Parathyroid adenoma (tissue), 2 donors: ENCODE measurements at regions not wholly inside any gene's neighbourhood (a gene's known extent, or its start where the extent isn't known, plus 50 kb on each side); places are given as distances from the start of the nearest gene placed in this dataset.

Source experiments
- H2AFZ ChIP-seq: fragments of 300-600 bp; sonication (generic); one replicate; pipeline ENCODE4 v1.7.0; 2017; ENCODE audit warnings: antibody characterized with exemption, mild to moderate bottlenecking
- H3K27ac ChIP-seq: fragments of 300-600 bp; sonication (generic); one replicate; pipeline ENCODE4 v1.7.0; 2017
- H3K27me3 ChIP-seq: fragments of 300-600 bp; sonication (generic); one replicate; pipeline ENCODE4 v1.7.0; 2017; ENCODE audit warnings: low read length; ENCODE audit not compliant: control insufficient read depth, insufficient read depth
- H3K36me3 ChIP-seq: fragments of 300-600 bp; sonication (generic); one replicate; pipeline ENCODE4 v1.7.0; 2017; ENCODE audit warnings: low read length; ENCODE audit not compliant: control insufficient read depth, insufficient read depth
- H3K4me1 ChIP-seq: fragments of 300-600 bp; sonication (generic); one replicate; pipeline ENCODE4 v1.7.0; 2017; ENCODE audit warnings: control low read depth
- H3K4me2 ChIP-seq: fragments of 300-600 bp; sonication (generic); one replicate; pipeline ENCODE4 v1.7.0; 2017; ENCODE audit warnings: low read length
- H3K4me3 ChIP-seq: fragments of 300-600 bp; sonication (generic); one replicate; pipeline ENCODE4 v1.7.0; 2017; ENCODE audit warnings: low read depth, low read length
- H3K79me2 ChIP-seq: fragments of 300-600 bp; sonication (generic); one replicate; pipeline ENCODE4 v1.7.0; 2017; ENCODE audit warnings: control low read depth
- H3K9ac ChIP-seq: fragments of 300-600 bp; sonication (generic); one replicate; pipeline ENCODE4 v1.7.0; 2017; ENCODE audit warnings: mild to moderate bottlenecking
- H3K9me3 ChIP-seq: fragments of 300-600 bp; sonication (generic); one replicate; pipeline ENCODE4 v1.7.0; 2017; ENCODE audit warnings: low read length; ENCODE audit not compliant: control insufficient read depth
- CTCF ChIP-seq: fragments of 300-600 bp; sonication (generic); IDR thresholded peaks from one replicate; pipeline ENCODE4 v1.7.0; 2017; ENCODE audit warnings: antibody characterized with exemption, mild to moderate bottlenecking
- donor health status: primary hyperparathyroidism.

DNA sequence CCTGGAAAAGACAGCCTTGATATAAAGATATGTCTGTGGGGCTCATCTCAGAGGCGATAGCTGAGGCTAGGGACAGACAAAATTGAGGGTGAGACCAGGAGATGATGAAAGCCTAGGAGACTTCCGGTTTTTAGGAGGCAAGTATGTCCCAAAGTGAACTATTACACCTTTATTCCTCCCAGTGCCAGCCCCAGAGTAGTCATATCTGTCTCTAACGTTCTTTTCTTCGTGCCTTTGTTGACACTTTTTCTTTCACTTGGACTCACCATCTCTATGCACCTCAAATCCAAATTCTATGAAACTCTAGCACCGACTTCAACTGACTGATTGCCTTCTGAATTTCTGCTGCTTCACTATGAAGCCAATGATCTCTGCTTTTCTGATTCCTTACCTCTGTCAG is 93.8 kb upstream of the RASGRP1 start:
- no peak overlapping the region for H3K9ac ChIP-seq
- H3K36me3 ChIP-seq, result no peaks in the 10 kb centered on the region
- no peak for TF ChIP-seq CTCF
- no peak overlapping the region for H3K4me2 ChIP-seq
- no peak overlapping the region for H3K27ac ChIP-seq
- H3K79me2 ChIP-seq, result no peaks in the 10 kb centered on the region
- H3K9me3 ChIP-seq, result no peaks in the 10 kb centered on the region
- no peak overlapping the region for H3K4me3 ChIP-seq
- H2AFZ ChIP-seq, result no peak overlapping the region
- H3K4me1 ChIP-seq, result no peaks in the 10 kb centered on the region
- H3K27me3 ChIP-seq, result no peaks in the 10 kb centered on the region

- H3K27me3 ChIP-seq, result no peaks in the 10 kb centered on the region
- no peak overlapping the region for H3K4me2 ChIP-seq
- H3K79me2 ChIP-seq, result no peaks in the 10 kb centered on the region
- H3K36me3 ChIP-seq, result no peaks in the 10 kb centered on the region
- H3K27ac ChIP-seq, result no peak overlapping the region
- no peak overlapping the region for H3K4me3 ChIP-seq
- H3K4me1 ChIP-seq, result no peaks in the 10 kb centered on the region
- no peak overlapping the region for H3K9ac ChIP-seq
- no peak overlapping the region for H2AFZ ChIP-seq
- H3K9me3 ChIP-seq, result no peaks in the 10 kb centered on the region
- TF ChIP-seq CTCF, result no peak
Observed at GRCh38 chr15:38660738-38661137, 96.1 kb upstream of the RASGRP1 start.

- no peak overlapping the region for H3K27ac ChIP-seq
- no peaks in the 10 kb centered on the region for H3K79me2 ChIP-seq
- no peaks in the 10 kb centered on the region for H3K4me1 ChIP-seq
- no peaks in the 10 kb centered on the region for H3K36me3 ChIP-seq
- H3K9me3 ChIP-seq, result no peaks in the 10 kb centered on the region
- H3K27me3 ChIP-seq, result no peaks in the 10 kb centered on the region
- H3K9ac ChIP-seq, result no peak overlapping the region
- no peak overlapping the region for H3K4me2 ChIP-seq
- H3K4me3 ChIP-seq, result no peak overlapping the region
- H2AFZ ChIP-seq, result no peak overlapping the region
- TF ChIP-seq CTCF, result no peak
Observed at GRCh38 chr15:38662033-38662802, 97.6 kb upstream of the RASGRP1 start.

GRCh38 chr15:38662805-38663204 is 98.2 kb upstream of the RASGRP1 start:
- Histone ChIP-seq H3K4me2 (no peak overlapping the region), H3K4me1 (no peaks in the 10 kb centered on the region), H3K36me3 (no peaks in the 10 kb centered on the region), H3K27ac (no peak overlapping the region), H3K4me3 (no peak overlapping the region), H3K9ac (no peak overlapping the region), H3K27me3 (no peaks in the 10 kb centered on the region), H3K79me2 (no peaks in the 10 kb centered on the region), H3K9me3 (no peaks in the 10 kb centered on the region), H2AFZ (no peak overlapping the region)
- TF ChIP-seq CTCF, result no peak
